Ishikawa (cell line): ENCODE measurements at regions not wholly inside any gene's neighbourhood (a gene's known extent, or its start where the extent isn't known, plus 50 kb on each side); places are given as distances from the start of the nearest gene placed in this dataset.

ENCODE experiments used
- EGR1 ChIP-seq: IDR thresholded peaks from 2 replicates; pipeline ENCODE4 v1.6.1; 2012
- EP300 ChIP-seq: IDR thresholded peaks from 2 replicates; pipeline ENCODE4 v1.6.1; 2012; ENCODE audit warnings: borderline replicate concordance
- FOXM1 ChIP-seq: IDR thresholded peaks from 2 replicates; pipeline ENCODE4 v1.6.1; 2012; ENCODE audit warnings: low read depth, borderline replicate concordance
- NFIC ChIP-seq: IDR thresholded peaks from 2 replicates; pipeline ENCODE4 v1.6.1; 2012
- RAD21 ChIP-seq: IDR thresholded peaks from 2 replicates; pipeline ENCODE4 v1.6.1; 2012; ENCODE audit warnings: low read depth
- TAF1 ChIP-seq: IDR thresholded peaks from 2 replicates; pipeline ENCODE4 v1.6.1; 2012; ENCODE audit warnings: low read depth, mild to moderate bottlenecking
- TCF12 ChIP-seq: IDR thresholded peaks from 2 replicates; pipeline ENCODE4 v1.6.1; 2012; ENCODE audit warnings: low read depth
- TEAD4 ChIP-seq: IDR thresholded peaks from 2 replicates; pipeline ENCODE4 v1.6.1; 2012
- YY1 ChIP-seq: IDR thresholded peaks from 2 replicates; pipeline ENCODE4 v1.6.1; 2012; ENCODE audit warnings: low read depth
- ZBTB7A ChIP-seq: IDR thresholded peaks from 2 replicates; pipeline ENCODE4 v1.6.1; 2012; ENCODE audit warnings: low read depth
- TF ChIP-seq, protein P1 (sequence below): IDR thresholded peaks from 2 replicates; pipeline ENCODE4 v1.6.1; 2012
- TF ChIP-seq, protein P2 (sequence below): IDR thresholded peaks from 2 replicates; pipeline ENCODE4 v1.6.1; 2012; ENCODE audit warnings: low read depth, mild to moderate bottlenecking
- TF ChIP-seq, protein P3 (sequence below): IDR thresholded peaks from 2 replicates; pipeline ENCODE4 v1.6.1; 2012

DNA sequence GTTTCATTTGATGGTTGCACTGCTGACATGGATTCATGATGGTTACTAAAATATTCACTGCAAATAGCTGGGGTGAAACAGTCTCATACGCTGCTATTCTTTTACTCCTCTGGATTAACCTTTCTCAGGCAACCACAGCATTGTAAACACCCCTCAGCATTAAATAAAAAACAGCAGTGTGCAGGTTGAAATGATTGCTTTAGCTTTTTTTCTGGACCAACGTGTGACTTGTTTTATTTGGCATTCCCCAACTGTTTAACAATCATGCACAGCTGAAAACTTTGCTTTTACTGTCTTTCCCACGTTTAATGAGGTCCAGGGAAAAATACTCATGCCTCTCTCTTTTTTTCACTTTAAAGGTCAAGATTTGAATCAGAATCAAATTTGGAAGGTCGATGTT is 490.8 kb downstream of the RAPGEF2 start:
- TF ChIP-seq, protein P1, sequence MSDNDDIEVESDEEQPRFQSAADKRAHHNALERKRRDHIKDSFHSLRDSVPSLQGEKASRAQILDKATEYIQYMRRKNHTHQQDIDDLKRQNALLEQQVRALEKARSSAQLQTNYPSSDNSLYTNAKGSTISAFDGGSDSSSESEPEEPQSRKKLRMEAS = no peak
- TF ChIP-seq, protein P2, sequence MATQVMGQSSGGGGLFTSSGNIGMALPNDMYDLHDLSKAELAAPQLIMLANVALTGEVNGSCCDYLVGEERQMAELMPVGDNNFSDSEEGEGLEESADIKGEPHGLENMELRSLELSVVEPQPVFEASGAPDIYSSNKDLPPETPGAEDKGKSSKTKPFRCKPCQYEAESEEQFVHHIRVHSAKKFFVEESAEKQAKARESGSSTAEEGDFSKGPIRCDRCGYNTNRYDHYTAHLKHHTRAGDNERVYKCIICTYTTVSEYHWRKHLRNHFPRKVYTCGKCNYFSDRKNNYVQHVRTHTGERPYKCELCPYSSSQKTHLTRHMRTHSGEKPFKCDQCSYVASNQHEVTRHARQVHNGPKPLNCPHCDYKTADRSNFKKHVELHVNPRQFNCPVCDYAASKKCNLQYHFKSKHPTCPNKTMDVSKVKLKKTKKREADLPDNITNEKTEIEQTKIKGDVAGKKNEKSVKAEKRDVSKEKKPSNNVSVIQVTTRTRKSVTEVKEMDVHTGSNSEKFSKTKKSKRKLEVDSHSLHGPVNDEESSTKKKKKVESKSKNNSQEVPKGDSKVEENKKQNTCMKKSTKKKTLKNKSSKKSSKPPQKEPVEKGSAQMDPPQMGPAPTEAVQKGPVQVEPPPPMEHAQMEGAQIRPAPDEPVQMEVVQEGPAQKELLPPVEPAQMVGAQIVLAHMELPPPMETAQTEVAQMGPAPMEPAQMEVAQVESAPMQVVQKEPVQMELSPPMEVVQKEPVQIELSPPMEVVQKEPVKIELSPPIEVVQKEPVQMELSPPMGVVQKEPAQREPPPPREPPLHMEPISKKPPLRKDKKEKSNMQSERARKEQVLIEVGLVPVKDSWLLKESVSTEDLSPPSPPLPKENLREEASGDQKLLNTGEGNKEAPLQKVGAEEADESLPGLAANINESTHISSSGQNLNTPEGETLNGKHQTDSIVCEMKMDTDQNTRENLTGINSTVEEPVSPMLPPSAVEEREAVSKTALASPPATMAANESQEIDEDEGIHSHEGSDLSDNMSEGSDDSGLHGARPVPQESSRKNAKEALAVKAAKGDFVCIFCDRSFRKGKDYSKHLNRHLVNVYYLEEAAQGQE = no peak
- TF ChIP-seq, protein P3, sequence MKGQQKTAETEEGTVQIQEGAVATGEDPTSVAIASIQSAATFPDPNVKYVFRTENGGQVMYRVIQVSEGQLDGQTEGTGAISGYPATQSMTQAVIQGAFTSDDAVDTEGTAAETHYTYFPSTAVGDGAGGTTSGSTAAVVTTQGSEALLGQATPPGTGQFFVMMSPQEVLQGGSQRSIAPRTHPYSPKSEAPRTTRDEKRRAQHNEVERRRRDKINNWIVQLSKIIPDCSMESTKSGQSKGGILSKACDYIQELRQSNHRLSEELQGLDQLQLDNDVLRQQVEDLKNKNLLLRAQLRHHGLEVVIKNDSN = no peak
- TF ChIP-seq TAF1 (no peak), TEAD4 (no peak), EGR1 (no peak), RAD21 (no peak), ZBTB7A (no peak), TCF12 (no peak), NFIC (no peak), EP300 (no peak), YY1 (no peak), FOXM1 (no peak)
